Head of caudate nucleus (tissue), 42 donors: ENCODE measurements at regions not wholly inside any gene's neighbourhood (a gene's known extent, or its start where the extent isn't known, plus 50 kb on each side); places are given as distances from the start of the nearest gene placed in this dataset.
"Not testable (repeated sequence)": the region's sequence is repeated elsewhere in the genome, so short reads cannot be mapped to it uniquely, and the experiment has no call there.

Source experiments
- DNase-seq, 42 donors: peaks; one replicate each; pipeline versions ENCODE4 v3.0.0 to v3.0.0-alpha.2; 2020 to 2021; ENCODE audit warnings: mixed read lengths in 7 of 42
- intact Hi-C: fragments of 100-400 bp; cut with DNase I; formaldehyde crosslinking; loops from one replicate; pipeline ENCODE4 v1.15.0; 2022

GRCh38 chr18:29874519-29875098 is 1167.9 kb downstream of the DSC3 start:
- intact Hi-C loops = no loop called here
- peak in 18 of 42 donors; percentile 2 to 57 (median 22) for DNase-seq

- no peak for DNase-seq
- intact Hi-C loops = no loop called here
Observed at GRCh38 chr18:29873211-29873610, 1169.3 kb downstream of the DSC3 start.

GRCh38 chr18:29871246-29871645 is 1171.3 kb downstream of the DSC3 start:
- DNase-seq = no peak
- intact Hi-C loops = no loop called here

DNA sequence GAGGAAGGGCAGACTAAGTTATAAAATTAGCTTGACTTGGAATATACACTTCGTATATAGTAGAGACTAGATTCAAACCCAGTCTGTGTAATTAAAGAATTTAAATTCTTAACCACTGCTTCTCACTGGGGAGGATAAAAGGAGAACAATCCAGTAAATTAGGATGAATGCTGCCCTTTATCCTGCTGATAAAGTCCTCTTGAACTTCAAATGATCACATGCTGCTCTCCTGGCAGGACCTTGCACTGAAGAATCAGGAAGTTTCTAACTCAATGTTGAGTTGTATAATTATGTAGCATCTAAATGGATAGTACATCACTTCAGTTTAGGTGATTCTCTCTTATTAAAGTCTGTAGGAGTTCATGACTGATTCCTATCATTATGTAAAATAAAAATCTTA is 1179.7 kb downstream of the DSC3 start:
- DNase-seq = no peak
- intact Hi-C loops = no loop called here

GRCh38 chr18:29855637-29856036 is 1186.9 kb downstream of the DSC3 start:
- no peak for DNase-seq
- intact Hi-C loops = no loop called here

DNA sequence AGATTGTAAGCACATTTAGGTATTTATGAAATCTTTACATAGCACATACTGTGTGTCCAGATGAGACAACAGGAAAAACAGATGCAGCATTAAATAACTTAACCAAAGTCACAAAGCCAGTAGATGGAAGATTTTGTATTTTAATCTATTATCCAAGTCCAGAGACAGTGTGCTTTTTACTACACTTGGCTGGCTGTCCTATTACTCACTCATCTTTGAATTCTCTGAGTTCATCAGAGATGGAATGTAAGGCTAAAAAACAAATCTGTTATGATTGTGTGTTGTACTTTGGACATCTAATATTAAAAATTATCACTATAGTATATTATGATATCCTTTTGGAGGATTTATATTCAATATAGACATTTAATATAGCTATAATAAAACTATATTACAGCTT is 1189.4 kb downstream of the DSC3 start:
- DNase-seq = no peak
- intact Hi-C loops = no loop called here

DNA sequence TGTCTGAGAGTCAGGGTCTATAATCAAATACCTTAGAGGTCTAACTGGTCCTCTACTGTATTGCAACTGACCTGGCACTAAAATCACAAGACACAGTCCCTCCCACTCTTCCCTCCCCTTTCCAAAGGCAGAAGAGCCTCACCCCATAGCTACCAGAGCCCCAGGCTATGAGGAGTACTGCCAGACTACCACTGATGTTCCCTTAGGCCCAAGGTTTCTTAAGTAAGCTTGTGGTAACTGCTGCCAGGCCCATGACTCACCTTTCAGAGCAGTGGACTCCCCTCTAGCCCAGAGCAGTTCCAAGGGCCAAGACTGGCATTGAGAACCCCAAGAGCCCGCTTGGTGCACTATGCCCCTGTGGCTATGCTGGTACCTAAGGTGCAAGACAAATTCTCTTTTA is 1193.4 kb downstream of the DSC3 start:
- no peak for DNase-seq
- intact Hi-C loops = no loop called here

GRCh38 chr18:29841631-29842030 is 1200.9 kb downstream of the DSC3 start:
- intact Hi-C loops = no loop called here
- no peak for DNase-seq

- intact Hi-C loops = no loop called here
- DNase-seq = no peak
Observed at GRCh38 chr18:29840089-29840488, 1202.5 kb downstream of the DSC3 start.

GRCh38 chr18:29838961-29839360 is 1203.6 kb downstream of the DSC3 start:
- intact Hi-C loops, DNase-seq: not testable (repeated sequence)

DNA sequence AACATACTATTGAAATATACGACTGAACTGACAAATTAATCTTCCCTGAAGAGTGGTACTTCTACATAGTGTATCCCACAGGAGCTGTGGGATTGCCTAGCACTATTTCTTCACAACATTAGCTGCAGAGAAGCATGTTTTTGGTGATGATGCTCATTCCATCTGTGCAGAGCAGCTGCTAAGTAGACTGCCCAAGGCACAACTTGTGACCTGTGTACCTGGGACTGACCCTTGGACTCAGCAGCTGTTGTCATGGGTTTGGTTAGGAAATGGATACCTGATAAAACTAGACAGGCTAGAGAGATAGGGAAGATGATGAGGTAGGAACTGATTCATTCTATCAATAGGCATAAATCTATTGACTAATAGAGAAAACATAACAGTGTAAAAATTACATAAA is 1204.0 kb downstream of the DSC3 start:
- DNase-seq = no peak
- intact Hi-C loops = no loop called here

GRCh38 chr18:29823671-29824070 is 1218.9 kb downstream of the DSC3 start:
- DNase-seq = no peak
- intact Hi-C loops = no loop called here

DNA sequence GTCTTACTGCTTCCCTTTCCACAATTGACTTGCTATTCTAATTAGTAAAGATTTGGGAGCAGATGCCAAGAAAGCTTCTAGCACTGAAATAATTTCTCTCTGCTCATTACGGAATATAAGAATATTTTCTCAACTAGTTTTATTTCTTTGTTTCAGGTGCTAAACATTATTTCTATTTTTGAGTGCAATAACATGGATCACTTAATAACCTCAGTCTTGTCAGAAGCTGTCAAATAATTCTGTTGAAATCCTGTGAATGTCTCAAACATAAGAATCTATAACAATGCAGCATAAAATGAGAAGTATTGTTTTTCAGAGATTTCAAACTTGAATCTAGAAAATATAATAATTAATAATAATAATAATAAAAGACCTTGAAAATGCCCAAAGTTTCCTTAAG is 1221.0 kb downstream of the DSC3 start:
- no peak for DNase-seq

GRCh38 chr18:29811519-29811918 is 1231.0 kb downstream of the DSC3 start:
- intact Hi-C loops = no loop called here
- no peak for DNase-seq

More for the DNA sequence above, 1221.0 kb downstream of the DSC3 start:
- intact Hi-C loops = no loop called here

DNA sequence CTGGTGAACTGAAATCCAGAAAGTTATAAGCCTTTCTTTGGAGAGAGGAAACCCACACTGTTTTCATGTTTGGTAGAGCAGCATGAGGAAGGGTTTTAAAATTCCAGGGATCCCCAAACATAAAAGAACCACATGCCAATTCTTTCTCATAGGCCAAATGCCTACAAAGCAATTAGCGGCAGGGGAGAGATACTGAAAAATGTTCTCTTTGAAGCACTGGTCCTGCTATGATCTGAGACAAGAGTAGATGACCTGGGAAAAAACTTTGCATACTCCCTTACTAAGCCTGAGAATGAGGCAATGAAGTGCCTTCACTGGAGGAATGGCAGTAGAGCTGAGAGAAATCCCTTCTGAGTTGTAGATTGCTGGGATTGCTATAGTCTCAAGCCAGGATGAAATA is 1261.7 kb downstream of the DSC3 start:
- intact Hi-C loops = no loop called here
- DNase-seq = no peak

GRCh38 chr18:29779096-29779495 is 1263.4 kb downstream of the DSC3 start:
- intact Hi-C loops = no loop called here
- no peak for DNase-seq

- intact Hi-C loops = no loop called here
- DNase-seq = no peak
Observed at GRCh38 chr18:29753379-29753778, 1289.2 kb downstream of the DSC3 start.

GRCh38 chr18:29749704-29750103 is 1292.8 kb downstream of the DSC3 start:
- DNase-seq = no peak
- intact Hi-C loops = no loop called here

DNA sequence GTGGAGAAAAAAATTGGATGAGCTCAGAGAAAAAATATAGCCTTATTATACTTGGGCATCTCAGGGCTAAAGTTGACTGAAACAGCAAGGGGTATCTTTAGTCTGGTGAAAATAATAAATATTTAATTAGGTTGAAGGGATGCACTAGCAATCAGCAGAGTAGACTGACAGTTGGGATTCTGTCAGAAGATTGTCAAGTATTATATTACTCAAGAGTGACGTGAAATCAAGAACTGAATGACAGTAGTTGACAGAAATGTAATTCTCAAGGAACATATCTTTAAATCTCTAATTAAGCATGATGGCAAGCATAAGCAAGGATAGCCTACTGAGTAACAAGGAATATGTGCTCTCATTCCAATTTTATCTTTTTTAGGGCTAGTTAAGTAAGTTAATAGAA is 1301.1 kb downstream of the DSC3 start:
- intact Hi-C loops = no loop called here
- DNase-seq = no peak

GRCh38 chr18:29737620-29738019 is 1304.9 kb downstream of the DSC3 start:
- intact Hi-C loops = no loop called here
- DNase-seq = no peak

DNA sequence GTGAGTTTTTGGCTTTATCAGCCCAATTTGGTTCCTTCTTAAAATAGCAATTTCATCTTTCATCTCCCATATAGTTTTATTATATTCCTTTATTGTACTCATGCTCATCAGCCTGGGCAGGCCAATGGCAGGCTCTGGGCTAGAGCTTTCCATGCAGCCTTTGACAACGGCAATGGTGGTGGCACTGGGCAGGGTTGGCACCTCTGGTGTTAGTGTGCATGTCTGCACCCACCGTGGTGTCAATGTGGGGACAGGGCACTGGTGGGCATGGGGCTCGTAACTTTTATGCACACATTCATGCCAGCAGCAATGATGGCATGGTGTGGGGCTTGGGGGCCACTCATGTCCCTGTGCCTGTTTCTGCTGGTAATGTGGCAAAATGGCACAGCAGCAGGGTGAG is 1305.4 kb downstream of the DSC3 start:
- DNase-seq = no peak
- intact Hi-C loops = no loop called here

GRCh38 chr18:29730073-29730472 is 1312.5 kb downstream of the DSC3 start:
- no peak for DNase-seq
- intact Hi-C loops = no loop called here
